Hematopoietic multipotent progenitor cell treated with erythropoietin and hydrocortisone succinate and interleukin-3 and kit ligand, for 8 days (in vitro differentiated cells): ENCODE measurements at regions not wholly inside any gene's neighbourhood (a gene's known extent, or its start where the extent isn't known, plus 50 kb on each side); places are given as distances from the start of the nearest gene placed in this dataset.
"Not testable (repeated sequence)": the region's sequence is repeated elsewhere in the genome, so short reads cannot be mapped to it uniquely, and the experiment has no call there.

Experiments
- DNase-seq: peaks from one replicate; pipeline ENCODE4 v3.0.0-alpha.2; 2015

GRCh38 chr17:37827905-37828650, 83.2 kb upstream of the HNF1B start:
- no peak for DNase-seq

GRCh38 chr17:37826497-37827430, 81.9 kb upstream of the HNF1B start:
- DNase-seq = peak; percentile 23

DNA sequence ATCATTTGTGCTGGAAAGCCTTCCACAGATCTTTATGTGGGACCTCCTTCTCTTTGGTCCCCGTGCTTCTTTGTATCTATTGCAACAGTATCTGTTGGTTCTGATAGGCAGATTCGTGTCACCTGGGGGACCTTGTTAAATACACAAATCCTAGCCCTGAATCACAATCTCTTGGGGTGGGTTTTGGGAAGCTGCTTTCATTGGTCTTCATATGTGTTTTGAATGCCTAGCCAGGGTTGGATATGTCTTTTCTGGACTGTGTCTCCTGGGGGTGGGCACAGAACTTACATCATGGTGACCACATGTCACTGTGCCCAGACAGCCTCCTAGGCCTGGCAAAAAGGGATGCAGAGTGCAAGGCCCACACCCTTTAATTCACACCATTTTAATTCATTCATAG, 81.0 kb upstream of the HNF1B start:
- DNase-seq = no peak

- no peak for DNase-seq
These were observed 80.0 kb upstream of the HNF1B start for GRCh38 chr17:37824534-37825485.

DNA sequence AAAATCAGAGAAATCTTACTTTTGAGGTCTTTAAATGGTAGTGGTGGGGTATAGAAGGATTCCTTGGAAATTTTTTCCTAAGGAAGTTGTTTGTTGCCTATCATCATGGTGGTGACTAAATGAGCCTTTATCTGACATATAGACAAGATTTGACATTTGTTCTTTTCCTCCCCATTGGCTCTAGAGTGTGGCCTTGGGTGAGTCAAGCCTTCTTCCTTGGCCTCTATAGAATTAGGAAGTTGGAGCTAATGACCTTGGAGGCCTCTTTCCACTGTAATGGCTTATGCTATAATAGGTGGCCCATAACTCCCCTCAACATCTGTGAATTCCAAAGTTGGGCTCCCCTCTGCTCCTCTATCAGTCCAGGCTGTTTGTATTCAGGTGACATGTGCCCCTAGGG, 79.1 kb upstream of the HNF1B start:
- no peak for DNase-seq

DNA sequence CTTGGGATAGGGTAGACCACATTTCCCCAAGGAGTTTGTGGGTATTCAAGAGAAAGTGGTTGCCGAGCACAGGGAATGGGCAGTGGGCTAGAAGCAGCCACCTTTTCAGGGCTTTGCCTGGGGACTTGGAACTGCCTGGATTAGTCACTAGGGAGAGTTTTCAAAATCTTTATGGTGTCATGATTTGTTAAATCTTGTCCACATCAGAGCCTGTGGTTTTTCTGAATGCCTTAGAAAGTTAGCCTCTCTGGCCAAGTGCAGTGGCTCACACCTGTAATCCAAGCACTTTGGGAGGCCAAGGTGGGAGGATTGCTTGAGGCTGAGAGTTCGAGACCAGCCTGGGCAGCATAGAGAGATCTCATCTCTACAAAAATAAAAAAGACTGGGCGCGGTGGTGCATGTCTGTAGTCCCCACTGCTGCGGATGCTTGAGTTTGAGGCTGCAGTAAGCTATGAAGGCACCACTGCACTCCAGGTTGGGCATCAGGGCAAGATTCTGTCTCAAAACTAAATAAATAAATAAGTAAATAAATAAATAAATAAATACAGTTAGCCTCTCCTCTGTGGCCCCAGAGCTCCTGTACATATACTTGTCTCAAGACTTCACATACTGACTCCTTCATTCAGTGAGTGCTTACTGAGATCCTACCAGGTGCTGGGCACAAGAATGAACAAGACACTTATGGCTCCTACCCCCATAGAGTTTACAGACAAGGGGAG, 76.3 kb upstream of the HNF1B start:
- no peak for DNase-seq

- no peak for DNase-seq
These were observed 75.6 kb upstream of the HNF1B start for GRCh38 chr17:37820313-37820994.

DNA sequence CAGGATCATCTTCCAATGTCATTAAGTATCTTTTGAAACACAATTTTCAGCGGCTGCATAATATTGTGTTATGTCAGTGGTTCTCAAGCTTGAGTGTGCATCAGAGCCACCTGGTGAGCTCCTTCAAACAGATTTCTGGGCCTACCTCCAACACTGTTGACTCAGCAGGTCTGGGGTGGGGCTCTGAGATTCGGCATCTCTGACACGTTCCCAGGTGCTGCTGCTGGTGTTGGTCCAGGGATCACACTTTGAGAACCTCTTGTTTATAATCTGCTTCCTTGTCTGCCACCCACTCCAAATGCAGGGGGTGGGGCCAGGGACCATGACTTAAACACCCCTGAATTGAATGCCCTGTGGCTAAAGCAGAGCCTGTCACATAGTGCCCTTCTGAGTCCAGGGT, 73.8 kb upstream of the HNF1B start:
- no peak for DNase-seq

- DNase-seq = no peak
These were observed 72.1 kb upstream of the HNF1B start for GRCh38 chr17:37816950-37817349.

DNA sequence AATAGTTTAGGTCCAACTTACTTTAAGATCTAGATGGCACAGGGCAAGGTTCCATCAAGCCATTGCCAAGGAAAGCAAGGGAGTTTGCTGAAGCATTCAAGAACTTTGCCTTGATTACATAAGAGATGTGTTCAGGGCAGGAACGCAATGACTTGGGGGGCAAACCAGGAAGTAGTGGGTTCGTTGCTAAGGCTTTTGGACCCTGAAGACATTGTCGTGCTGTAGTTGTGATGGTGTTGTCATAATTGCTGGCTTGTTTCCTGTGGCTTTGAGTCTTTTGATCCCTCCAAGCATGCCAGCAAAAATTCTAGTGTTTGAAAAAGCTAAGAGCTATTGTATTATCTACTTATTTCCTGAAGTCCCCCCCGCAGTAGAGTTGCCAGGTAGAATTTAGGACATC, 70.7 kb upstream of the HNF1B start:
- DNase-seq = no peak

GRCh38 chr17:37813751-37814150, 68.9 kb upstream of the HNF1B start:
- no peak for DNase-seq

DNA sequence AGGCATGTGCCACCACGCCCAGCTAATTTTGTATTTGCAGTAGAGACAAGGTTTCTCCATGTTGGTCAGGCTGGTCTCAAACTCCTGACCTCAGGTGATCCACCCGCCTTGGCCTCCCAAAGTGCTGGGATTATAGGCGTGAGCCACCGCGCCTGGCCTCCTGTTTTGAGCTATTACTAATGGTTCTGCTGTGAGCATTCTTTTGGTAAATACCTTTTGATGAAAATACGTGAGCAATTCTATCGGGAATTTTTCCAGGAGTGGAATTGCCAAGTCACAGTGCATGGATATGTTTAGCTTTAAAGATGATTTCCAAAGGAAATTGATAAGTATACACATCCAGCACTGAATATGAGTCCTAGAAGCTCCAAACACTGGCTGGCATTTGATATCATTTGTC, 64.0 kb upstream of the HNF1B start:
- not testable (repeated sequence) for DNase-seq

- no peak for DNase-seq
These were observed 58.0 kb upstream of the HNF1B start for GRCh38 chr17:37802712-37803416.

DNA sequence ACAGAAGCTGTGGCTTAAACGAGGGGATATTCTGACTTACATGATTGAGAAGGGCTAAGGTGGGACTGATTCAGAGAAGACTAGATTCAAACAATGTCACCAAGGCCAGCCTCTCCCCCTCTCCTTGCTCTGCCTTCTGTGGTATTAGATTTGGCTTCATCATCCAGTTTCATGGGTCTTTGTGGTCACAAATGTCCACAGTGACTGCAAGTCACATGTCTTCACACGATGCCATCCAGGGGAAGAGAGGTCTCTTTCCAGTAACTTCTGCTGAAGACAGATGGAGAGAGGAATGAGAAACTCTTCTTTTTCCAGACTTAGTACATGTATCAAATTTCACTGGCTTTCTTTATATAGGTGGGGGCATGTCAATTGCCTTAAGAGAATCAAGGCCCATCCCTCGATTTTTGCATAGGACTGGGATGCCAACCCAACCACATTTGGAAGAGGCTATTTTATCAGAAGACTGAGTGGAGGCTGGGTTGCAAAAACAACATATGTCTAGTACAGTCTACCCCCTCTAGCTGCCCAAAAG, 57.3 kb upstream of the HNF1B start:
- DNase-seq = no peak

DNA sequence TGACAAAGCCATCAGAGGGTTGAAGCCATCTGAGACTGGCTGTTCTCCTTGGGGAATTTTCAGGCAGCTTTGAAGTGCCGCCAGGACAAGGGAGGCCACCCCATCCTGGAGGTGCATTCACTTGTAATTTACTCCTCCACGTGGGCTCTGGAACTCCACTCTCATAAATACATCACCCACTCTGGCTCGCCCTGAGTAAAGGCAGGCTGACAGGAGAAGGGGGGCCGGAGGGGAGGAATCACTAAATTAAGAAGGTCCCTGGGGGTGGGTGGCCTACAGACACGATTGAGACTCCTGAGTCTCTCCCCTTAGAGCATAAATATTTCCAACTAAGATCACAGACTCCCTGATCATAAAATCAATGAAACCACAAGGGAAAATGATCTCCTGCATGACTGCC, 56.3 kb upstream of the HNF1B start:
- no peak for DNase-seq

DNA sequence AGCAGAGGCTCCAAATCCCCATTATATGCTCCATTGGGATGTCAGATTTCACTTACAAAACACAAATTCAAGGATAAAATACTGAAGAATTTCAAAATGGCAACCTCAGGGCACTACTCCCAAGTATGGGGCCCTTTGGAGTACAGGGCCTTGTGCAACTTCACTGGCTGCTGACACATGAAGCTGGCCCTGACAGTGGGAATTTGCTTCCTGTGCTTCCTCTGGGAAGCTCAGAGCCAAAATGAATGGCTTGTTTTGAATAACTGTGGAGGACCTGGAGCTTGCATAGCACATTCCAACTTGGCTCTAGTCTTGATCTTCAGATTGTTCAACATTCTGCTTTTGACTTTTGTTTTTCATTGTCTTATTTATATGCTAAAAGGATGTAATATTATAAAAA, 52.3 kb upstream of the HNF1B start:
- no peak for DNase-seq

DNA sequence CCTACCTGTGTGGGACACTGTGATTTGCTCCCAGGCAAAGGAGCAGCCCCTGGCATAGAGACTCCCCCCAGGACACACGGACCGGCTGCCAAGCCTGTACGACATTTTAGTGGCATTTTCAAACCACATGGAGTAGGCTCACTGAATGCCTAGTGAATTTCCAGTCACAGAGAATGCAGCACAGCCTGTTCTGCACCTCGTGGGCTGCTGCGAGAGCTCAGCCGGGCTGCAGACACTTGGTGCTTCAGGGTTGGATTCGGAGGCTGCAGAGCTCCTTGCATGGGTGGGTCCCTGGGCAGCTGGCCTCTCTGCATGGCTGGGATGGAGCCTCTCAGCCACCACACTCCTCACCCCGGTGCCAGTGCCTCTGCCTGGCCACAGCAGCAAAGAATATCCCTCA, 51.2 kb upstream of the HNF1B start:
- DNase-seq = no peak
